HepG2 (cell line): ENCODE measurements at regions not wholly inside any gene's neighbourhood (a gene's known extent, or its start where the extent isn't known, plus 50 kb on each side); places are given as distances from the start of the nearest gene placed in this dataset.

Experiments used
- ATAC-seq: fragments of 200-7000 bp; cut with Tn5 transposase; 3 replicates; pipeline ENCODE4 v1.9.1; 2020; ENCODE audit warnings: mild to moderate bottlenecking, moderate library complexity
- BruUV-seq: library from RNA; stranded (reverse); fragments of 400-500 nt; replicated peaks from 2 replicates; lab custom pipeline; 2021; lab: Mats Ljungman, UMichigan
- CTCF ChIA-PET: fragments of 300-600 bp; formaldehyde crosslinking; extraction: SDS; loops from one replicate; lab custom pipeline; 2021; ENCODE audit warnings: low total read pairs, inconsistent platforms, low intra/inter-chr PET ratio; lab: Yijun Ruan, JAX
- POLR2A ChIA-PET: fragments of 350-600 bp; sonication (Branson Sonifier 250); formaldehyde crosslinking; loops from one replicate; lab custom pipeline; 2020; ENCODE audit warnings: antibody characterized with exemption, inconsistent platforms; lab: Yijun Ruan, JAX
- DNase-seq: peaks from one replicate; pipeline ENCODE4 v3.0.0-alpha.2; 2015; ENCODE audit warnings: low spot score
- FAIRE-seq: peaks from 3 replicates; lab custom pipeline; 2011; peaks lifted over from hg19 to GRCh38; lab: Jason Lieb, UNC
- H2AFZ ChIP-seq: one replicate; pipeline ENCODE4 v1.6.1; 2011; ENCODE audit warnings: low read length, inconsistent platforms
- H3K27ac ChIP-seq: fragments of 300-600 bp; 3 replicates; pipeline ENCODE4 v1.8.0; 2011; ENCODE audit warnings: mixed run types, mild to moderate bottlenecking, mixed read lengths, low read length, inconsistent platforms; ENCODE audit not compliant: insufficient read depth; ENCODE audit errors: extremely low read length
- H3K27me3 ChIP-seq, 2 experiments: fragments of 200-600 bp in 1 of 2; 2 replicates in 1 of 2; 3 replicates in 1 of 2; pipeline versions ENCODE4 v1.6.0 to v1.8.0; 2011; ENCODE audit warnings: low read length in 2 of 2, mild to moderate bottlenecking in 2 of 2, moderate library complexity in 2 of 2, inconsistent platforms in 1 of 2; ENCODE audit not compliant: insufficient read depth in 2 of 2, control insufficient read depth in 1 of 2
- H3K36me3 ChIP-seq, 2 experiments: fragments of 200-600 bp in 1 of 2; replicated peaks in 1 of 2; 2 replicates in 1 of 2; 3 replicates in 1 of 2; pipeline versions ENCODE4 v1.5.1 to v1.8.0; 2011; ENCODE audit warnings: low read length in 2 of 2, inconsistent platforms in 1 of 2; ENCODE audit not compliant: insufficient read depth in 2 of 2, control insufficient read depth in 1 of 2
- H3K4me1 ChIP-seq: 2 replicates; pipeline ENCODE4 v1.5.1; 2012; ENCODE audit warnings: low read length, inconsistent platforms; ENCODE audit not compliant: insufficient read depth
- H3K4me2 ChIP-seq: 2 replicates; pipeline ENCODE4 v1.6.0; 2011; ENCODE audit warnings: low read depth, low read length, inconsistent platforms
- H3K4me3 ChIP-seq, 3 experiments: fragments of 200-600 bp in 1 of 3; sonication (generic), shearing (Covaris generic) in 1 of 3; replicated peaks in 1 of 3; 2 replicates each; pipeline ENCODE4 v1.5.1; 2011 to 2016; ENCODE audit warnings: low read length in 3 of 3, inconsistent platforms in 2 of 3, low read depth in 2 of 3, mild to moderate bottlenecking in 2 of 3, control low read depth in 1 of 3, mixed read lengths in 1 of 3; ENCODE audit not compliant: insufficient read depth in 1 of 3
- H3K79me2 ChIP-seq: one replicate; pipeline ENCODE4 v1.6.1; 2011; ENCODE audit warnings: low read length, inconsistent platforms; ENCODE audit not compliant: insufficient read depth
- H3K9ac ChIP-seq: 2 replicates; pipeline ENCODE4 v1.6.0; 2011; ENCODE audit warnings: mild to moderate bottlenecking, low read depth, low read length, inconsistent platforms; ENCODE audit not compliant: insufficient read depth
- H3K9me3 ChIP-seq: 2 replicates; pipeline ENCODE4 v1.5.1; 2012; ENCODE audit warnings: mild to moderate bottlenecking, low read length
- H4K20me1 ChIP-seq: 2 replicates; pipeline ENCODE4 v1.6.0; 2011; ENCODE audit warnings: inconsistent platforms, mild to moderate bottlenecking, low read length, moderate library complexity; ENCODE audit not compliant: insufficient read depth
- CREB1 ChIP-seq, 2 experiments: fragments of 450-650 bp in 1 of 2; IDR thresholded peaks; 2 replicates each; pipeline ENCODE4 v1.6.1; 2016 to 2017; ENCODE audit warnings: control low read depth in 1 of 2, mild to moderate bottlenecking in 1 of 2, missing compliant biosample characterization in 1 of 2, missing genetic modification characterization in 1 of 2
- HDAC2 ChIP-seq: sonication (generic); formaldehyde crosslinking; IDR thresholded peaks from 2 replicates; pipeline ENCODE4 v1.4.0; 2020; ENCODE audit warnings: missing genetic modification reagents
- HIVEP1 ChIP-seq: sonication (generic); formaldehyde crosslinking; IDR thresholded peaks from 2 replicates; pipeline ENCODE4 v1.4.0; 2020; ENCODE audit warnings: mild to moderate bottlenecking, missing genetic modification reagents
- HMG20B ChIP-seq: conservative IDR thresholded peaks from 2 replicates; pipeline ENCODE4 v1.6.1; 2016; ENCODE audit warnings: missing genetic modification reagents, missing compliant biosample characterization
- MIXL1 ChIP-seq: IDR thresholded peaks from 2 replicates; pipeline ENCODE4 v1.6.1; 2016
- ONECUT2 ChIP-seq: sonication (generic); formaldehyde crosslinking; IDR thresholded peaks from 2 replicates; pipeline ENCODE4 v1.4.0; 2020; ENCODE audit warnings: missing genetic modification reagents
- PREB ChIP-seq: sonication (generic); formaldehyde crosslinking; IDR thresholded peaks from 2 replicates; pipeline ENCODE4 v1.4.0; 2020; ENCODE audit warnings: missing genetic modification reagents
- SCMH1 ChIP-seq: sonication (generic); formaldehyde crosslinking; IDR thresholded peaks from 2 replicates; pipeline ENCODE4 v1.9.0; 2021; ENCODE audit warnings: missing genetic modification reagents, mild to moderate bottlenecking, borderline replicate concordance
- SNAPC4 ChIP-seq: sonication (generic); formaldehyde crosslinking; IDR thresholded peaks from 2 replicates; pipeline ENCODE4 v1.4.0; 2020; ENCODE audit warnings: mild to moderate bottlenecking, missing genetic modification reagents
- SPEN ChIP-seq: sonication (generic); formaldehyde crosslinking; IDR thresholded peaks from 2 replicates; pipeline ENCODE4 v1.5.1; 2020; ENCODE audit warnings: low read depth, mild to moderate bottlenecking, missing genetic modification reagents
- YY1 ChIP-seq: IDR thresholded peaks from 2 replicates; pipeline ENCODE4 v1.6.1; 2011; ENCODE audit warnings: low read length, low read depth, moderate library complexity, mild to moderate bottlenecking; ENCODE audit not compliant: insufficient read depth, insufficient replicate concordance
- ZFP37 ChIP-seq: sonication (generic); formaldehyde crosslinking; IDR thresholded peaks from 2 replicates; pipeline ENCODE4 v1.4.0; 2020; ENCODE audit warnings: missing genetic modification reagents, borderline replicate concordance
- ZFP82 ChIP-seq: sonication (generic); formaldehyde crosslinking; IDR thresholded peaks from 2 replicates; pipeline ENCODE4 v1.5.1; 2020; ENCODE audit warnings: mild to moderate bottlenecking, missing genetic modification reagents, borderline replicate concordance
- ZNF253 ChIP-seq: sonication (generic); formaldehyde crosslinking; IDR thresholded peaks from 2 replicates; pipeline ENCODE4 v1.8.0; 2022; ENCODE audit warnings: mild to moderate bottlenecking, missing genetic modification reagents, borderline replicate concordance
- ZNF34 ChIP-seq: sonication (generic); formaldehyde crosslinking; IDR thresholded peaks from 2 replicates; pipeline ENCODE4 v1.4.0; 2020; ENCODE audit warnings: mild to moderate bottlenecking, missing genetic modification reagents, borderline replicate concordance
- ZNF513 ChIP-seq: sonication (generic); formaldehyde crosslinking; conservative IDR thresholded peaks from 2 replicates; pipeline ENCODE4 v1.5.0; 2020; ENCODE audit warnings: missing genetic modification reagents
- ZNF75D ChIP-seq: sonication (generic); formaldehyde crosslinking; IDR thresholded peaks from 2 replicates; pipeline ENCODE4 v1.8.1; 2023; ENCODE audit warnings: missing genetic modification reagents, mild to moderate bottlenecking, borderline replicate concordance
- ZNF83 ChIP-seq: sonication (generic); formaldehyde crosslinking; IDR thresholded peaks from 2 replicates; pipeline ENCODE4 v1.4.0; 2020; ENCODE audit warnings: missing genetic modification reagents, mild to moderate bottlenecking, borderline replicate concordance
- in situ Hi-C: cut with HindIII; loops from 2 replicates; pipeline ENCODE4 v1.10.0; 2017; ENCODE audit warnings: low pct_unique_long_range_greater_than_20kb; ENCODE audit not compliant: extremely low pct_ligation_motif_present
- intact Hi-C: fragments of 100-400 bp; cut with micrococcal nuclease; formaldehyde crosslinking; loops from one replicate; pipeline ENCODE4 v1.10.0; 2022; ENCODE audit not compliant: unreplicated experiment

- no peak for TF ChIP-seq ZNF513
- TF ChIP-seq ZNF83 (CRISPR knock-in tag) = no peak
- TF ChIP-seq SNAPC4 (CRISPR knock-in tag) = no peak
- TF ChIP-seq, all 625 proteins: peak for 0
Measured at GRCh38 chr7:125462615-125463014, 533.0 kb upstream of the POT1 start (continued).

- FAIRE-seq (no peak), DNase-seq (no peak), ATAC-seq (no peak)
- no peaks in the 10 kb centered on the region for H3K4me1 ChIP-seq
- in situ Hi-C loops (no loop called here), intact Hi-C loops (no loop called here)
- no peak overlapping the region for H3K27ac ChIP-seq
- BruUV-seq = no TSS peak
- H3K9ac ChIP-seq = no peak overlapping the region
- H2AFZ ChIP-seq = no peak overlapping the region
- H3K4me2 ChIP-seq = no peak overlapping the region
- H4K20me1 ChIP-seq = no peaks in the 10 kb centered on the region
- H3K27me3 ChIP-seq = no peaks in the 10 kb centered on the region
- H3K4me3 ChIP-seq = no peak overlapping the region
- H3K79me2 ChIP-seq = no peaks in the 10 kb centered on the region
- peaks cover 55% of the 10 kb centered on the region for H3K9me3 ChIP-seq
- POLR2A ChIA-PET = no interaction called here
- CTCF ChIA-PET = no interaction called here
- H3K36me3 ChIP-seq = no peaks in the 10 kb centered on the region
- TF ChIP-seq PREB = no peak
- TF ChIP-seq SPEN (CRISPR knock-in tag) = no peak
- no peak for TF ChIP-seq ZNF253 (CRISPR knock-in tag)
- TF ChIP-seq HDAC2 (CRISPR knock-in tag) = no peak
- no peak for TF ChIP-seq ZFP82 (CRISPR knock-in tag)
- TF ChIP-seq YY1 = no peak
- no peak for TF ChIP-seq ZNF75D (CRISPR knock-in tag)
- TF ChIP-seq CREB1 (IDR thresholded peaks at IDR 0.05) = no peak
- no peak for TF ChIP-seq CREB1 (CRISPR knock-in tag; IDR thresholded peaks at IDR 0.05)
- no peak for TF ChIP-seq ZFP37
- no peak for TF ChIP-seq HMG20B (CRISPR knock-in tag)
- TF ChIP-seq ZNF34 = no peak
- TF ChIP-seq HIVEP1 (CRISPR knock-in tag) = no peak
- no peak for TF ChIP-seq MIXL1 (CRISPR knock-in tag)
- TF ChIP-seq SCMH1 (CRISPR knock-in tag) = no peak
- TF ChIP-seq ONECUT2 (CRISPR knock-in tag) = no peak
Measured at GRCh38 chr7:125459038-125459437, 529.4 kb upstream of the POT1 start.
